ENCODE measurements at regions not wholly inside any gene's neighbourhood (a gene's known extent, or its start where the extent isn't known, plus 50 kb on each side); places are given as distances from the start of the nearest gene placed in this dataset.

DNA sequence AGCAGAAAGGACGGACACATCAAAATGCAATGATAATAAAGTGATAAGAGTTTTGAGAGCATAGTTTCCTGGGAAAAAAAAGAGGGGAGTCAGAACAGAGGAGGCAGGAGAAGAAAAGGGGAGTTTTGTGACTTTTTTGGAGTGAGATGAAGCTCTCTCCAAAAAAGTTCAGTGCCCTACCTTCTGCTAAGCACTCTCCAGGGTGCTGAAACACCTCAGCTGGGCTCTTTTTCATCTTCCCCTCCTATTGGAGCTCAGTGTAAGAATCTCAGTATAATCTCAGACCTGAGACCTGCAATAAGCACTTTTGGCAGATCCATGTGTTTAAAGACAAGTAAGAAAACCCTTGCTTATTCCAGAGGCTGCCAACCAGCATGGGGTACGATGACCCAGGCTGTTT lies 58.9 kb upstream of the SRRM4 start:
- DNase-seq: no peak
- intact Hi-C loops (cut with DNase I): no loop called here

DNA sequence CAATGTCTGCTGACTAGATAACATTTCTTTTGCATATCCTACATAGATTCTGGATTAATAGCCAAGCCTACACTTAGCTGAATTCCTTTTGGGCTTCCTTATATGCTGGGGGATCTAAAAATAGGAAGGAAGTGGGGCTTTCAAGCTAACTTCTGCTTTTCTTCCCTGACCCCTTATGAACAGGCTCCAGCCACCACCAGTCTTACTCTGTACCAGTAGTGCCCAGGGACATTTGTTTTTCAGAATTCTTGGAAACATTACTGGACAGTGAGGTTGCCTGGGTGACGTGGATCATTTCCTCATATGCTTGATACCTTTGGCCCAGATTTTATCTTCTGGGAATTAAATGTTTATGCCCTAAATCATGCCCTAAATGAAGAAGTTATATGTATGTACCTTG lies 55.9 kb upstream of the SRRM4 start:
- DNase-seq: no peak

DNA sequence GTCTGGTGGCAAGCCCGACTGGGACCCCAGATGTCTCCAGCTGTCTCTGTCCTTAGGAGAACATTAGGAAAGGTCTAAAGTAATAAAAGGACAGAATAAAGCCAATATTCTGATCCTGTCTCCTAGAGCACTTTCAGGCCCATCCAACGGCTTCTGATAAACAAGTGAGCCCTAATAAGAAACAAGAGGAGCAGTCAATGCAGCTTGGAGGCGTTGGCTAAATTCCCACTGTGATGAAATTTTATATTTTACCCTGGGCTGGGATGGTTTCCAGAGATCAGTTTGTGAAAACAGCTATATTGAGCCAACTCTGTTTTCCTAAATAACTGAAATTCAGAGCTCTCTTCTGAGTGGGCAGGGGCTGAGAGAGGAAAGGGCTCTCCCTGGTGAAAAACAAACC lies 55.5 kb upstream of the SRRM4 start:
- DNase-seq: no peak
- intact Hi-C loops (cut with DNase I): no loop called here

More for the DNA sequence above, 55.9 kb upstream of the SRRM4 start:
- intact Hi-C loops (cut with DNase I): no loop called here
